Endothelial cell of umbilical vein (primary cell): ENCODE measurements at regions not wholly inside any gene's neighbourhood (a gene's known extent, or its start where the extent isn't known, plus 50 kb on each side); places are given as distances from the start of the nearest gene placed in this dataset.

Source experiments
- BruUV-seq: library from RNA; stranded (reverse); fragments of 400-500 nt; replicated peaks from 2 replicates; lab custom pipeline; 2021; lab: Mats Ljungman, UMichigan
- CTCF ChIA-PET: fragments of 300-600, 350-600 bp; sonication (Branson Sonifier 250); formaldehyde crosslinking; loops from one replicate; lab custom pipeline; 2021; ENCODE audit warnings: antibody characterized with exemption, inconsistent platforms; lab: Charles Lee
- POLR2A ChIA-PET: fragments of 300-600, 350-600 bp; sonication (Branson Sonifier 250); formaldehyde crosslinking; loops from one replicate; lab custom pipeline; 2021; ENCODE audit warnings: antibody characterized with exemption, inconsistent platforms; lab: Charles Lee
- DNase-seq: peaks from one replicate; pipeline ENCODE4 v3.0.0-alpha.2; 2011; ENCODE audit warnings: low read depth, low spot score
- FAIRE-seq: peaks from 2 replicates; lab custom pipeline; 2011; peaks lifted over from hg19 to GRCh38; lab: Jason Lieb, UNC
- H2AFZ ChIP-seq: 2 replicates; pipeline ENCODE4 v1.6.0; 2012; ENCODE audit warnings: low read depth, low read length, control low read depth, inconsistent platforms
- H3K27ac ChIP-seq: 2 replicates; pipeline ENCODE4 v1.5.1; 2011; ENCODE audit warnings: low read depth, mild to moderate bottlenecking, control low read depth, low read length, moderate library complexity; ENCODE audit not compliant: insufficient read depth
- H3K27me3 ChIP-seq, 2 experiments: 2 replicates each; pipeline versions ENCODE4 v1.6.0 to v1.6.1; 2011; ENCODE audit warnings: low read length in 2 of 2, mixed read lengths in 1 of 2; ENCODE audit not compliant: control insufficient read depth in 2 of 2, insufficient read depth in 2 of 2
- H3K36me3 ChIP-seq, 2 experiments: 2 replicates in 1 of 2; 3 replicates in 1 of 2; pipeline ENCODE4 v1.5.1; 2011; ENCODE audit warnings: low read length in 2 of 2, mild to moderate bottlenecking in 1 of 2, moderate library complexity in 1 of 2; ENCODE audit not compliant: control insufficient read depth in 2 of 2, insufficient read depth in 2 of 2; ENCODE audit errors: extremely low read depth in 1 of 2
- H3K4me1 ChIP-seq: 3 replicates; pipeline ENCODE4 v1.5.1; 2011; ENCODE audit warnings: mild to moderate bottlenecking, low read length; ENCODE audit not compliant: control insufficient read depth, insufficient read depth; ENCODE audit errors: extremely low read depth
- H3K4me2 ChIP-seq: 2 replicates; pipeline ENCODE4 v1.6.1; 2011; ENCODE audit warnings: low read length, control low read depth, mixed read lengths; ENCODE audit not compliant: insufficient read depth
- H3K4me3 ChIP-seq, 3 experiments: fragments of 200-600 bp in 1 of 3; sonication (generic), shearing (Covaris generic) in 1 of 3; replicated peaks in 1 of 3; 2 replicates each; pipeline ENCODE4 v1.5.1; 2011 to 2016; ENCODE audit warnings: control low read depth in 3 of 3, low read length in 3 of 3, mild to moderate bottlenecking in 2 of 3, inconsistent platforms in 1 of 3, low read depth in 1 of 3, moderate library complexity in 1 of 3; ENCODE audit not compliant: insufficient read depth in 1 of 3
- H3K79me2 ChIP-seq: 2 replicates; pipeline ENCODE4 v1.6.0; 2012; ENCODE audit warnings: low read length, inconsistent platforms; ENCODE audit not compliant: control insufficient read depth, insufficient read depth
- H3K9ac ChIP-seq: replicated peaks from 2 replicates; pipeline ENCODE3; 2011; ENCODE audit warnings: low read length, control low read depth; ENCODE audit not compliant: insufficient read depth; ENCODE audit errors: extremely low read depth
- H3K9me1 ChIP-seq: replicated peaks from 3 replicates; pipeline ENCODE4 v1.6.0; 2011; ENCODE audit warnings: mild to moderate bottlenecking, low read length; ENCODE audit not compliant: control insufficient read depth, insufficient read depth; ENCODE audit errors: extremely low read depth
- H3K9me3 ChIP-seq: replicated peaks from 2 replicates; pipeline ENCODE4 v1.5.1; 2012; ENCODE audit warnings: low read length, inconsistent platforms; ENCODE audit not compliant: control insufficient read depth, insufficient read depth
- H4K20me1 ChIP-seq: replicated peaks from 2 replicates; pipeline ENCODE3; 2011; ENCODE audit warnings: mild to moderate bottlenecking, low read length; ENCODE audit not compliant: control insufficient read depth, insufficient read depth; ENCODE audit errors: extremely low read depth
- CTCF ChIP-seq, 2 donors: IDR thresholded peaks; 1 replicate in 1 of 2; 2 replicates in 1 of 2; pipeline ENCODE4 v1.5.1; 2011; ENCODE audit warnings: low read length in 2 of 2, mild to moderate bottlenecking in 2 of 2, moderate library complexity in 2 of 2, control low read depth in 1 of 2, inconsistent platforms in 1 of 2, low read depth in 1 of 2; ENCODE audit not compliant: insufficient read depth in 1 of 2; ENCODE audit errors: extremely low read depth in 1 of 2
- EZH2 ChIP-seq: IDR thresholded peaks from 2 replicates; pipeline ENCODE4 v1.6.1; 2012; ENCODE audit warnings: borderline replicate concordance, low read depth, mild to moderate bottlenecking, moderate library complexity, low read length, inconsistent platforms; ENCODE audit not compliant: severe bottlenecking
- FOS ChIP-seq: IDR thresholded peaks from 2 replicates; pipeline ENCODE4 v1.6.1; 2011; ENCODE audit warnings: mild to moderate bottlenecking, low read length, moderate library complexity, borderline replicate concordance; ENCODE audit not compliant: insufficient read depth
- GATA2 ChIP-seq: IDR thresholded peaks from 2 replicates; pipeline ENCODE4 v1.7.0; 2011; ENCODE audit warnings: low read depth, mild to moderate bottlenecking, moderate library complexity, mixed read lengths, low read length; ENCODE audit not compliant: insufficient read length, insufficient read depth
- JUN ChIP-seq: IDR thresholded peaks from 2 replicates; pipeline ENCODE4 v1.6.1; 2011; ENCODE audit warnings: borderline replicate concordance, low read depth; ENCODE audit not compliant: insufficient read length, insufficient read depth
- MAX ChIP-seq: IDR thresholded peaks from 2 replicates; pipeline ENCODE4 v1.6.1; 2011; ENCODE audit not compliant: insufficient read depth, insufficient read length
- MYC ChIP-seq: IDR thresholded peaks from one replicate; pipeline ENCODE4 v1.6.1; 2011; ENCODE audit warnings: mild to moderate bottlenecking, low read depth, low read length
- POLR2A ChIP-seq: IDR thresholded peaks from 2 replicates; pipeline ENCODE4 v1.6.1; 2012; ENCODE audit warnings: low read depth, mild to moderate bottlenecking, control low read depth, low read length
- POLR2AphosphoS5 ChIP-seq: IDR thresholded peaks from 2 replicates; pipeline ENCODE4 v1.6.1; 2012; ENCODE audit warnings: low read depth, mild to moderate bottlenecking, control low read depth, low read length, moderate library complexity; ENCODE audit not compliant: insufficient read depth
- dilution Hi-C: fragments of 300-500 bp; cut with MboI; formaldehyde crosslinking; loops from one replicate; pipeline ENCODE4 v1.15.0; 2019; ENCODE audit warnings: low sequenced_read_pairs; ENCODE audit not compliant: extremely low pct_ligation_motif_present
- intact Hi-C: fragments of 100-400 bp; cut with micrococcal nuclease; formaldehyde crosslinking; loops from one replicate; pipeline ENCODE4 v1.10.0; 2022

- dilution Hi-C loops (no loop called here), intact Hi-C loops (loop anchor here (5.0 kb wide), 1 partner anchor 1369 kb away; no protein-coding TSS in a partner anchor)
- DNase-seq: no peak
- no peak overlapping the region for H3K9ac ChIP-seq
- no peak overlapping the region for H3K27ac ChIP-seq
- ChIA-PET CTCF (interaction anchor here (1.1 kb wide), 1 partner anchor 114 kb away, joined by 4 read pairs; no protein-coding TSS in a partner anchor), POLR2A (no interaction called here)
- no peak overlapping the region for H3K4me3 ChIP-seq
- H3K4me1 ChIP-seq: no peaks in the 10 kb centered on the region
- no peak overlapping the region for H3K4me2 ChIP-seq
- no peaks in the 10 kb centered on the region for H3K9me1 ChIP-seq
- no peaks in the 10 kb centered on the region for H3K79me2 ChIP-seq
- no peaks in the 10 kb centered on the region for H3K9me3 ChIP-seq
- H3K27me3 ChIP-seq: peaks cover 2 to 4% of the 10 kb centered on the region in 2 experiments
- no peaks in the 10 kb centered on the region for H3K36me3 ChIP-seq
- peak; percentile 49 for FAIRE-seq
- H4K20me1 ChIP-seq: no peaks in the 10 kb centered on the region
- no peak for TF ChIP-seq EZH2
- TF ChIP-seq MAX: no peak
- no peak for TF ChIP-seq MYC
- no peak for TF ChIP-seq POLR2A
- BruUV-seq: no TSS peak
- H2AFZ ChIP-seq: no peak overlapping the region
These were observed 60.1 kb upstream of the GNAQ start for GRCh38 chr9:78091731-78092130.

- no peak overlapping the region for H2AFZ ChIP-seq
- H3K4me1 ChIP-seq: no peaks in the 10 kb centered on the region
- FAIRE-seq: no peak
- H3K4me3 ChIP-seq: no peak overlapping the region
- no TSS peak for BruUV-seq
- H4K20me1 ChIP-seq: no peaks in the 10 kb centered on the region
- no peak for DNase-seq
- H3K9me3 ChIP-seq: no peaks in the 10 kb centered on the region
- H3K9ac ChIP-seq: no peak overlapping the region
- H3K27ac ChIP-seq: no peak overlapping the region
- no peaks in the 10 kb centered on the region for H3K9me1 ChIP-seq
- intact Hi-C loops (no loop called here), dilution Hi-C loops (no loop called here)
- CTCF ChIA-PET: no interaction called here
- TF ChIP-seq JUN (no peak), POLR2AphosphoS5 (no peak), MYC (no peak), CTCF (IDR thresholded peaks at IDR 0.05; ENCODE audit: extremely low read depth in 1 of 2, insufficient read depth in 1 of 2, low read depth in 1 of 2, low read length in 2 of 2) (no peak), FOS (no peak), GATA2 (no peak), MAX (no peak), EZH2 (no peak), POLR2A (no peak)
- H3K79me2 ChIP-seq: no peaks in the 10 kb centered on the region
- no peaks in the 10 kb centered on the region for H3K36me3 ChIP-seq
- POLR2A ChIA-PET: no interaction called here
- no peaks in the 10 kb centered on the region for H3K27me3 ChIP-seq
- H3K4me2 ChIP-seq: no peak overlapping the region
These were observed 57.5 kb upstream of the GNAQ start for GRCh38 chr9:78089111-78089510.
